SK-N-SH (cell line): ENCODE measurements at regions not wholly inside any gene's neighbourhood (a gene's known extent, or its start where the extent isn't known, plus 50 kb on each side); places are given as distances from the start of the nearest gene placed in this dataset.

Experiments
- CTCF ChIA-PET: fragments of 300-600, 350-600 bp; formaldehyde crosslinking; extraction: SDS; loops from one replicate; lab custom pipeline; 2021; lab: Yijun Ruan, JAX
- POLR2A ChIA-PET: fragments of 350-600 bp; sonication (Branson Sonifier 250); formaldehyde crosslinking; extraction: SDS; loops from one replicate; lab custom pipeline; 2020; ENCODE audit warnings: antibody characterized with exemption, inconsistent platforms; lab: Yijun Ruan, JAX
- DNase-seq: peaks from one replicate; pipeline ENCODE4 v3.0.0; 2012
- H2AFZ ChIP-seq: fragments of 200-600 bp; sonication (generic); 2 replicates; pipeline ENCODE4 v1.8.1; 2016; ENCODE audit warnings: antibody characterized with exemption, mild to moderate bottlenecking, low read depth
- H3F3A ChIP-seq: fragments of 200-600 bp; sonication (generic); replicated peaks from 2 replicates; pipeline ENCODE3; 2016; ENCODE audit warnings: antibody characterized with exemption, mild to moderate bottlenecking; ENCODE audit not compliant: insufficient read depth
- H3K27ac ChIP-seq, 2 experiments: fragments of 200-500 bp in 1 of 2; fragments of 200-600 bp in 1 of 2; sonication (Bioruptor generic) in 1 of 2; sonication (generic), shearing (Covaris generic) in 1 of 2; 2 replicates each; pipeline versions ENCODE4 v1.5.1 to v1.6.1; 2014 to 2016; ENCODE audit warnings: low read depth in 2 of 2, inconsistent platforms in 1 of 2, low read length in 1 of 2, mild to moderate bottlenecking in 1 of 2, mixed read lengths in 1 of 2
- H3K27me3 ChIP-seq: fragments of 200-600 bp; sonication (generic), shearing (Covaris generic); 2 replicates; pipeline ENCODE4 v1.6.1; 2016; ENCODE audit warnings: mixed run types; ENCODE audit not compliant: insufficient read depth
- H3K36me3 ChIP-seq, 2 experiments: fragments of 200-500 bp in 1 of 2; fragments of 200-600 bp in 1 of 2; sonication (Bioruptor generic) in 1 of 2; sonication (generic) in 1 of 2; replicated peaks in 1 of 2; 2 replicates each; pipeline versions ENCODE3 to v1.5.1; 2014 to 2016; ENCODE audit warnings: low read length in 1 of 2, mild to moderate bottlenecking in 1 of 2; ENCODE audit not compliant: insufficient read depth in 2 of 2, control insufficient read depth in 1 of 2
- H3K4me1 ChIP-seq, 2 experiments: fragments of 200-500 bp in 1 of 2; fragments of 200-600 bp in 1 of 2; sonication (Bioruptor generic) in 1 of 2; sonication (generic), shearing (Covaris generic) in 1 of 2; 2 replicates each; pipeline versions ENCODE4 v1.5.1 to v1.6.1; 2014 to 2016; ENCODE audit warnings: low read depth in 1 of 2, low read length in 1 of 2, mixed run types in 1 of 2; ENCODE audit not compliant: insufficient read depth in 2 of 2, control insufficient read depth in 1 of 2
- H3K4me2 ChIP-seq: fragments of 200-600 bp; sonication (generic), shearing (Covaris generic); 2 replicates; pipeline ENCODE4 v1.6.1; 2017; ENCODE audit warnings: mixed run types
- H3K4me3 ChIP-seq, 2 experiments: fragments of 200-500 bp in 1 of 2; fragments of 200-600 bp in 1 of 2; sonication (Bioruptor generic) in 1 of 2; sonication (generic), shearing (Covaris generic) in 1 of 2; 2 replicates each; pipeline versions ENCODE4 v1.5.1 to v1.8.1; 2014 to 2016; ENCODE audit warnings: low read depth in 2 of 2, inconsistent platforms in 1 of 2, low read length in 1 of 2, mild to moderate bottlenecking in 1 of 2, mixed read lengths in 1 of 2, moderate library complexity in 1 of 2
- H3K79me2 ChIP-seq: fragments of 200-600 bp; sonication (generic); 2 replicates; pipeline ENCODE4 v1.8.1; 2017; ENCODE audit warnings: mild to moderate bottlenecking; ENCODE audit not compliant: insufficient read depth
- H3K9ac ChIP-seq: fragments of 200-600 bp; sonication (generic); 2 replicates; pipeline ENCODE4 v1.6.1; 2017; ENCODE audit warnings: mixed run types
- H3K9me2 ChIP-seq: fragments of 200-600 bp; sonication (generic); 2 replicates; pipeline ENCODE4 v1.6.1; 2017; ENCODE audit warnings: mixed run types
- H3K9me3 ChIP-seq: fragments of 200-600 bp; sonication (generic); 2 replicates; pipeline ENCODE4 v1.6.1; 2017; ENCODE audit warnings: mixed run types, mild to moderate bottlenecking, moderate library complexity
- H4K20me1 ChIP-seq: fragments of 200-600 bp; sonication (generic); 2 replicates; pipeline ENCODE4 v1.6.1; 2017; ENCODE audit warnings: mild to moderate bottlenecking, mixed run types; ENCODE audit not compliant: insufficient read depth
- GATA2 ChIP-seq: sonication (generic); formaldehyde crosslinking; IDR thresholded peaks from 2 replicates; pipeline ENCODE4 v1.5.0; 2020; ENCODE audit warnings: mild to moderate bottlenecking, missing genetic modification reagents
- IRF3 ChIP-seq: fragments of 150-350 bp; IDR thresholded peaks from 2 replicates; pipeline ENCODE4 v1.6.1; 2016; ENCODE audit warnings: mild to moderate bottlenecking, low read depth, low read length
- MAX ChIP-seq: IDR thresholded peaks from 2 replicates; pipeline ENCODE4 v1.4.0; 2012; ENCODE audit warnings: low read depth
- MXI1 ChIP-seq: IDR thresholded peaks from 2 replicates; pipeline ENCODE4 v1.6.1; 2012; ENCODE audit warnings: mild to moderate bottlenecking, low read depth, low read length, improper control_type of control experiment
- NFIC ChIP-seq: IDR thresholded peaks from 2 replicates; pipeline ENCODE4 v1.4.0; 2012; ENCODE audit warnings: borderline replicate concordance
- POLR2AphosphoS5 ChIP-seq: IDR thresholded peaks from 2 replicates; pipeline ENCODE4 v1.6.1; 2012; ENCODE audit warnings: low read depth, low read length
- REST ChIP-seq: IDR thresholded peaks from 2 replicates; pipeline ENCODE4 v1.6.1; 2012; ENCODE audit warnings: mild to moderate bottlenecking, low read depth, low read length, moderate library complexity
- RXRA ChIP-seq: IDR thresholded peaks from 2 replicates; pipeline ENCODE4 v1.4.0; 2012; ENCODE audit warnings: low read depth, mild to moderate bottlenecking, borderline replicate concordance
- SIN3A ChIP-seq: IDR thresholded peaks from 2 replicates; pipeline ENCODE4 v1.6.1; 2012; ENCODE audit warnings: low read depth, mild to moderate bottlenecking, low read length, moderate library complexity, borderline replicate concordance
- USF2 ChIP-seq: fragments of 150-350 bp; IDR thresholded peaks from 2 replicates; pipeline ENCODE4 v1.6.1; 2017; ENCODE audit warnings: antibody characterized with exemption, low read length, low read depth, borderline replicate concordance
- YY1 ChIP-seq: IDR thresholded peaks from 2 replicates; pipeline ENCODE4 v1.4.0; 2012; ENCODE audit warnings: low read depth, mild to moderate bottlenecking
- WGBS: methylation state at CpG from one replicate; pipeline ENCODE4 v1.1.6; 2017; ENCODE audit warnings: low lambda C conversion rate; 5-methylcytosine and 5-hydroxymethylcytosine counted together

- Histone ChIP-seq H3K4me3 (no peak overlapping the region), H3K9ac (no peak overlapping the region), H3K27me3 (no peaks in the 10 kb centered on the region), H3K79me2 (no peaks in the 10 kb centered on the region), H3K27ac (no peak overlapping the region), H3K9me2 (no peaks in the 10 kb centered on the region), H3K4me2 (no peak overlapping the region), H3K9me3 (no peaks in the 10 kb centered on the region), H4K20me1 (no peaks in the 10 kb centered on the region), H2AFZ (no peak overlapping the region), H3K36me3 (no peaks in the 10 kb centered on the region), H3F3A (no peaks in the 10 kb centered on the region), H3K4me1 (no peaks in the 10 kb centered on the region)
- ChIA-PET POLR2A (no interaction called here), CTCF (no interaction called here)
- no peak for DNase-seq
- TF ChIP-seq RXRA (no peak), REST (no peak)
- WGBS, result 42% methylated on average over 2 of the region's 2 CpGs
These were observed 209.0 kb upstream of the ATXN7L3B start for GRCh38 chr12:74328623-74329022.

GRCh38 chr12:74334780-74335179 lies 202.9 kb upstream of the ATXN7L3B start:
- no peak overlapping the region for H3K9ac ChIP-seq
- H3K4me2 ChIP-seq, result no peak overlapping the region
- CTCF ChIA-PET, result no interaction called here
- peaks cover 0 to 5% of the 10 kb centered on the region in 2 experiments; a peak in 1 of 4 replicates for H3K4me1 ChIP-seq
- H3K79me2 ChIP-seq, result no peaks in the 10 kb centered on the region
- H3K4me3 ChIP-seq, result no peak overlapping the region
- H2AFZ ChIP-seq, result no peak overlapping the region
- TF ChIP-seq MXI1, result no peak
- TF ChIP-seq POLR2AphosphoS5, result no peak
- TF ChIP-seq IRF3, result no peak
- no peak for TF ChIP-seq USF2
- TF ChIP-seq YY1, result no peak
- no peak for TF ChIP-seq SIN3A
- TF ChIP-seq REST, result no peak
- TF ChIP-seq MAX, result no peak
- no peak for TF ChIP-seq RXRA
- no peak for TF ChIP-seq GATA2 (CRISPR knock-in tag)
- no peak for TF ChIP-seq NFIC
- TF ChIP-seq, all 33 proteins: peak for 0
- POLR2A ChIA-PET, result no interaction called here
- no peak for DNase-seq
- peaks cover 8% of the 10 kb centered on the region for H3F3A ChIP-seq
- H3K9me2 ChIP-seq, result no peaks in the 10 kb centered on the region
- H3K9me3 ChIP-seq, result no peaks in the 10 kb centered on the region
- H3K27ac ChIP-seq, result no peak overlapping the region
- H3K36me3 ChIP-seq, result no peaks in the 10 kb centered on the region
- no peaks in the 10 kb centered on the region for H4K20me1 ChIP-seq
- H3K27me3 ChIP-seq, result no peaks in the 10 kb centered on the region
